GM12878 (cell line): ENCODE measurements at regions not wholly inside any gene's neighbourhood (a gene's known extent, or its start where the extent isn't known, plus 50 kb on each side); places are given as distances from the start of the nearest gene placed in this dataset.

Source experiments
- ATAC-seq: fragments of 200-7000 bp; cut with Tn5 transposase; 3 replicates; pipeline ENCODE4 v1.9.1; 2020; ENCODE audit warnings: mild to moderate bottlenecking, moderate library complexity
- BruUV-seq: library from RNA; stranded (reverse); fragments of 400-500 nt; replicated peaks from 2 replicates; lab custom pipeline; 2021; lab: Mats Ljungman, UMichigan
- CTCF ChIA-PET: fragments of 300-600 bp; sonication (Branson Sonifier 250); formaldehyde crosslinking; extraction: SDS; loops from one replicate; lab custom pipeline; 2021; ENCODE audit warnings: inconsistent platforms; lab: Yijun Ruan, JAX
- POLR2A ChIA-PET: fragments of 350-600 bp; formaldehyde crosslinking; extraction: SDS; loops from one replicate; lab custom pipeline; 2021; ENCODE audit warnings: inconsistent platforms; lab: Charles Lee
- RAD21 ChIA-PET: fragments of 300-600 bp; sonication (Branson Sonifier 250); formaldehyde crosslinking; loops from one replicate; lab custom pipeline; 2023; ENCODE audit warnings: antibody characterized with exemption; ENCODE audit not compliant: unreplicated experiment; lab: Charles Lee
- SMC1A ChIA-PET: fragments of 300-600 bp; sonication (Branson Sonifier 250); formaldehyde crosslinking; loops from one replicate; lab custom pipeline; 2023; ENCODE audit not compliant: unreplicated experiment, uncharacterized antibody; lab: Charles Lee
- DNase-seq: peaks from one replicate; pipeline ENCODE4 v3.0.0-alpha.2; 2011; ENCODE audit warnings: low read depth, low spot score
- FAIRE-seq: peaks from 3 replicates; lab custom pipeline; 2011; peaks lifted over from hg19 to GRCh38; lab: Jason Lieb, UNC
- H2AFZ ChIP-seq: 2 replicates; pipeline ENCODE4 v1.6.0; 2011; ENCODE audit warnings: low read depth, low read length, control low read depth; ENCODE audit not compliant: control insufficient read depth
- H3K27ac ChIP-seq: 2 replicates; pipeline ENCODE4 v1.5.1; 2011; ENCODE audit warnings: control low read depth; ENCODE audit not compliant: control insufficient read depth, insufficient read depth
- H3K27me3 ChIP-seq, 2 experiments: replicated peaks in 1 of 2; 2 replicates each; pipeline versions ENCODE4 v1.6.0 to v1.6.1; 2011; ENCODE audit warnings: low read length in 1 of 2; ENCODE audit not compliant: control insufficient read depth in 2 of 2, insufficient read depth in 2 of 2
- H3K36me3 ChIP-seq, 2 experiments: 2 replicates each; pipeline ENCODE4 v1.5.1; 2011; ENCODE audit warnings: low read length in 1 of 2; ENCODE audit not compliant: control insufficient read depth in 2 of 2, insufficient read depth in 2 of 2
- H3K4me1 ChIP-seq: 2 replicates; pipeline ENCODE4 v1.6.1; 2011; ENCODE audit warnings: mild to moderate bottlenecking, low read length, moderate library complexity, mixed read lengths; ENCODE audit not compliant: control insufficient read depth, insufficient read depth
- H3K4me2 ChIP-seq: 2 replicates; pipeline ENCODE4 v1.6.0; 2011; ENCODE audit warnings: control low read depth; ENCODE audit not compliant: control insufficient read depth, insufficient read depth
- H3K4me3 ChIP-seq: fragments of 200-600 bp; sonication (generic); 2 replicates; pipeline ENCODE4 v1.5.1; 2016
- H3K79me2 ChIP-seq: 2 replicates; pipeline ENCODE4 v1.6.0; 2011; ENCODE audit warnings: low read length; ENCODE audit not compliant: control insufficient read depth, insufficient read depth
- H3K9ac ChIP-seq: 2 replicates; pipeline ENCODE4 v1.8.0; 2011; ENCODE audit warnings: low read length, control low read depth, mixed read lengths; ENCODE audit not compliant: control insufficient read depth, insufficient read depth
- H3K9me3 ChIP-seq: replicated peaks from 3 replicates; pipeline ENCODE4 v1.5.1; 2011; ENCODE audit warnings: mild to moderate bottlenecking, low read length; ENCODE audit not compliant: control insufficient read depth, insufficient read depth
- H4K20me1 ChIP-seq: 2 replicates; pipeline ENCODE4 v1.6.0; 2011; ENCODE audit not compliant: control insufficient read depth, insufficient read depth
- CBFB ChIP-seq: IDR thresholded peaks from 2 replicates; pipeline ENCODE4 v1.6.1; 2016; ENCODE audit warnings: antibody characterized with exemption, low read depth
- SIN3A ChIP-seq: IDR thresholded peaks from 2 replicates; pipeline ENCODE4 v1.6.1; 2012; ENCODE audit warnings: low read depth, low read length, improper control_type of control experiment
- SUPT20H ChIP-seq: IDR thresholded peaks from 2 replicates; pipeline ENCODE4 v1.6.1; 2011; ENCODE audit warnings: low read depth, mild to moderate bottlenecking, low read length, moderate library complexity, borderline replicate concordance; ENCODE audit not compliant: control insufficient read depth
- WGBS: methylation state at CpG from one replicate; pipeline ENCODE4 v1.1.6; 2016; ENCODE audit warnings: low lambda C conversion rate; ENCODE audit not compliant: insufficient replicate concordance, insufficient coverage; ENCODE audit errors: missing lambda C conversion rate; 5-methylcytosine and 5-hydroxymethylcytosine counted together
- in situ Hi-C: fragments of 300-500 bp; cut with MboI; formaldehyde crosslinking; loops from 9 replicates; pipeline ENCODE4 v1.14.3; 2018; ENCODE audit warnings: mixed read lengths
- intact Hi-C: fragments of 100-400 bp; cut with micrococcal nuclease; formaldehyde crosslinking; loops from one replicate; pipeline ENCODE4 v1.14.2; 2022; ENCODE audit not compliant: unreplicated experiment
- TF ChIP-seq, protein P1 (sequence below): fragments of 450-650 bp; IDR thresholded peaks from 2 replicates; pipeline ENCODE4 v1.6.1; 2016; ENCODE audit warnings: mild to moderate bottlenecking
- TF ChIP-seq, protein P2 (sequence below): fragments of 450-650 bp; IDR thresholded peaks from 2 replicates; pipeline ENCODE4 v1.6.1; 2017; ENCODE audit warnings: mild to moderate bottlenecking

DNA sequence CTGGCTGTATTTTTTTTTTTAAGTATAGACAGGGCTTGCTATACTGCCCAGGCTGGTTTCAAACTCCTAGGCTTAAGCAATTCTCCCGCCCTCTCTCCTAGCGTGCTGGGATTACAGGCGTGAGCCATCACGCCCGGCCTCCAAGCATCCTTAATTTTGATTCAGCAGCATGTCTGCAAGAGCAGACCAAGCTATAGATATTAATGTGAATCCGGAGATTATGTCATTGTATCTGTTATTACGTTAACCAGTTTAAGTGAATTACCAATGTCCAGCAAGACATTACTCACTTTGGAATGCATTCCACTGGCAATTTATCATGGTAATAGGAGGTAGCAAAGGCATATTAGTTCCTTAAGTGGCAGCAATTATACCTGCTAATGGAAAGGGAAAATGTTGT lies 179.7 kb downstream of the CHRM3 start:
- no peak overlapping the region for H3K27ac ChIP-seq
- no peak for FAIRE-seq
- H3K27me3 ChIP-seq = no peaks in the 10 kb centered on the region
- DNase-seq = no peak
- H3K79me2 ChIP-seq = no peaks in the 10 kb centered on the region
- in situ Hi-C loops = no loop called here
- SMC1A ChIA-PET = no interaction called here
- POLR2A ChIA-PET = no interaction called here
- CTCF ChIA-PET = no interaction called here
- no peak for TF ChIP-seq SIN3A
- no peak for TF ChIP-seq SUPT20H
- TF ChIP-seq, protein P1, sequence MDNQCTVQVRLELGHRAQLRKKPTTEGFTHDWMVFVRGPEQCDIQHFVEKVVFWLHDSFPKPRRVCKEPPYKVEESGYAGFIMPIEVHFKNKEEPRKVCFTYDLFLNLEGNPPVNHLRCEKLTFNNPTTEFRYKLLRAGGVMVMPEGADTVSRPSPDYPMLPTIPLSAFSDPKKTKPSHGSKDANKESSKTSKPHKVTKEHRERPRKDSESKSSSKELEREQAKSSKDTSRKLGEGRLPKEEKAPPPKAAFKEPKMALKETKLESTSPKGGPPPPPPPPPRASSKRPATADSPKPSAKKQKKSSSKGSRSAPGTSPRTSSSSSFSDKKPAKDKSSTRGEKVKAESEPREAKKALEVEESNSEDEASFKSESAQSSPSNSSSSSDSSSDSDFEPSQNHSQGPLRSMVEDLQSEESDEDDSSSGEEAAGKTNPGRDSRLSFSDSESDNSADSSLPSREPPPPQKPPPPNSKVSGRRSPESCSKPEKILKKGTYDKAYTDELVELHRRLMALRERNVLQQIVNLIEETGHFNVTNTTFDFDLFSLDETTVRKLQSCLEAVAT = no peak
- no peak for TF ChIP-seq CBFB
- TF ChIP-seq, protein P2, sequence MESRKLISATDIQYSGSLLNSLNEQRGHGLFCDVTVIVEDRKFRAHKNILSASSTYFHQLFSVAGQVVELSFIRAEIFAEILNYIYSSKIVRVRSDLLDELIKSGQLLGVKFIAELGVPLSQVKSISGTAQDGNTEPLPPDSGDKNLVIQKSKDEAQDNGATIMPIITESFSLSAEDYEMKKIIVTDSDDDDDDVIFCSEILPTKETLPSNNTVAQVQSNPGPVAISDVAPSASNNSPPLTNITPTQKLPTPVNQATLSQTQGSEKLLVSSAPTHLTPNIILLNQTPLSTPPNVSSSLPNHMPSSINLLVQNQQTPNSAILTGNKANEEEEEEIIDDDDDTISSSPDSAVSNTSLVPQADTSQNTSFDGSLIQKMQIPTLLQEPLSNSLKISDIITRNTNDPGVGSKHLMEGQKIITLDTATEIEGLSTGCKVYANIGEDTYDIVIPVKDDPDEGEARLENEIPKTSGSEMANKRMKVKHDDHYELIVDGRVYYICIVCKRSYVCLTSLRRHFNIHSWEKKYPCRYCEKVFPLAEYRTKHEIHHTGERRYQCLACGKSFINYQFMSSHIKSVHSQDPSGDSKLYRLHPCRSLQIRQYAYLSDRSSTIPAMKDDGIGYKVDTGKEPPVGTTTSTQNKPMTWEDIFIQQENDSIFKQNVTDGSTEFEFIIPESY = no peak
- intact Hi-C loops = no loop called here
- H3K4me3 ChIP-seq = no peak overlapping the region
- ATAC-seq = no peak
- no peak overlapping the region for H2AFZ ChIP-seq
- H3K36me3 ChIP-seq = no peaks in the 10 kb centered on the region
- RAD21 ChIA-PET = no interaction called here
- no peak overlapping the region for H3K9ac ChIP-seq
- no peaks in the 10 kb centered on the region for H4K20me1 ChIP-seq
- H3K9me3 ChIP-seq = no peaks in the 10 kb centered on the region
- H3K4me1 ChIP-seq = no peaks in the 10 kb centered on the region
- H3K4me2 ChIP-seq = no peak overlapping the region
- no TSS peak for BruUV-seq
- WGBS = 10% methylated on average over 7 of the region's 7 CpGs
